T47D (cell line): ENCODE measurements at regions not wholly inside any gene's neighbourhood (a gene's known extent, or its start where the extent isn't known, plus 50 kb on each side); places are given as distances from the start of the nearest gene placed in this dataset.
"Not testable (repeated sequence)": the region's sequence is repeated elsewhere in the genome, so short reads cannot be mapped to it uniquely, and the experiment has no call there.

ENCODE experiments used
- DNase-seq, 2 experiments: peaks; one replicate each; pipeline versions ENCODE4 v3.0.0 to v3.0.0-alpha.2; 2011 to 2012; ENCODE audit warnings: low read depth in 1 of 2, low spot score in 1 of 2
- JUND ChIP-seq: IDR thresholded peaks from 2 replicates; pipeline ENCODE4 v1.6.1; 2012; ENCODE audit warnings: low read depth
- in situ Hi-C: cut with HindIII; loops from 2 replicates; pipeline ENCODE4 v1.10.0; 2016; ENCODE audit warnings: low sequenced_read_pairs, low pct_unique_long_range_greater_than_20kb

GRCh38 chr4:128684016-128684415, 125.5 kb upstream of the JADE1 start:
- DNase-seq = no peak
- in situ Hi-C loops = no loop called here
- TF ChIP-seq JUND = no peak

GRCh38 chr4:128682942-128683666, 126.4 kb upstream of the JADE1 start:
- no peak for TF ChIP-seq JUND
- in situ Hi-C loops = no loop called here
- no peak for DNase-seq

- in situ Hi-C loops = no loop called here
- no peak for TF ChIP-seq JUND
- no peak for DNase-seq
Observed at GRCh38 chr4:128676095-128676494, 133.4 kb upstream of the JADE1 start.

GRCh38 chr4:128675083-128675482, 134.4 kb upstream of the JADE1 start:
- in situ Hi-C loops = no loop called here
- no peak for DNase-seq
- TF ChIP-seq JUND = no peak

GRCh38 chr4:128673159-128673558, 136.3 kb upstream of the JADE1 start:
- in situ Hi-C loops, DNase-seq: not testable (repeated sequence)

GRCh38 chr4:128672596-128672995, 136.9 kb upstream of the JADE1 start:
- in situ Hi-C loops = not testable (repeated sequence)

GRCh38 chr4:128670513-128670912, 139.0 kb upstream of the JADE1 start:
- no peak for TF ChIP-seq JUND

More at GRCh38 chr4:128672596-128672995, 136.9 kb upstream of the JADE1 start:
- DNase-seq = not testable (repeated sequence)

GRCh38 chr4:128668566-128668965, 140.9 kb upstream of the JADE1 start:
- no peak for DNase-seq
- TF ChIP-seq JUND = no peak
- in situ Hi-C loops = no loop called here

More at GRCh38 chr4:128670513-128670912, 139.0 kb upstream of the JADE1 start:
- DNase-seq = no peak
- in situ Hi-C loops = no loop called here

- in situ Hi-C loops = no loop called here
Observed at GRCh38 chr4:128665514-128665913, 144.0 kb upstream of the JADE1 start.

GRCh38 chr4:128663325-128663724, 146.2 kb upstream of the JADE1 start:
- in situ Hi-C loops = no loop called here
- peak in 1 of 2 experiments; percentile 75 for DNase-seq
- no peak for TF ChIP-seq JUND

More at GRCh38 chr4:128665514-128665913, 144.0 kb upstream of the JADE1 start:
- no peak for TF ChIP-seq JUND
- DNase-seq = no peak

GRCh38 chr4:128661479-128661878, 148.0 kb upstream of the JADE1 start:
- DNase-seq = no peak
- in situ Hi-C loops = no loop called here
- no peak for TF ChIP-seq JUND

- TF ChIP-seq JUND = no peak
- in situ Hi-C loops = no loop called here
Observed at GRCh38 chr4:128660361-128661215, 148.9 kb upstream of the JADE1 start.

GRCh38 chr4:128658214-128658631, 151.3 kb upstream of the JADE1 start:
- no peak for TF ChIP-seq JUND
- in situ Hi-C loops = no loop called here
- no peak for DNase-seq

More at GRCh38 chr4:128660361-128661215, 148.9 kb upstream of the JADE1 start:
- DNase-seq = no peak
